Cardiac muscle cell (in vitro differentiated cells and primary cell): ENCODE measurements at regions not wholly inside any gene's neighbourhood (a gene's known extent, or its start where the extent isn't known, plus 50 kb on each side); places are given as distances from the start of the nearest gene placed in this dataset.

Experiments used
- DNase-seq, 2 donors: peaks; one replicate each; pipeline versions ENCODE4 v3.0.0 to v3.0.0-alpha.2; 2010 to 2017; ENCODE audit warnings: low read depth in 1 of 2, low spot score in 1 of 2
- H3K27ac ChIP-seq: fragments of 200-600 bp; sonication (generic); 2 replicates; pipeline ENCODE4 v1.5.1; 2016
- H3K27me3 ChIP-seq: fragments of 200-600 bp; sonication (generic); 2 replicates; pipeline ENCODE4 v1.6.0; 2016; ENCODE audit warnings: control low read depth
- H3K36me3 ChIP-seq: fragments of 200-600 bp; sonication (generic); 2 replicates; pipeline ENCODE4 v1.5.1; 2016; ENCODE audit warnings: control low read depth
- H3K4me1 ChIP-seq: fragments of 200-600 bp; sonication (generic); 2 replicates; pipeline ENCODE4 v1.8.1; 2017; ENCODE audit warnings: low read depth, mild to moderate bottlenecking, mixed run types
- H3K4me3 ChIP-seq: fragments of 200-600 bp; sonication (generic); 2 replicates; pipeline ENCODE4 v1.5.1; 2016; ENCODE audit warnings: mild to moderate bottlenecking
- H3K9me3 ChIP-seq: fragments of 200-600 bp; sonication (generic); 2 replicates; pipeline ENCODE4 v1.5.1; 2017; ENCODE audit warnings: low read depth, mild to moderate bottlenecking, control low read depth
- CTCF ChIP-seq: IDR thresholded peaks from 2 replicates; pipeline ENCODE4 v1.5.1; 2012; ENCODE audit warnings: low read depth, mild to moderate bottlenecking, low read length

GRCh38 chr18:24660956-24661355 lies 200.5 kb downstream of the HRH4 start:
- peaks cover 17% of the 10 kb centered on the region for H3K4me1 ChIP-seq
- no peaks in the 10 kb centered on the region for H3K9me3 ChIP-seq
- H3K36me3 ChIP-seq = no peaks in the 10 kb centered on the region
- TF ChIP-seq CTCF = no peak
- no peak overlapping the region for H3K4me3 ChIP-seq
- DNase-seq = no peak
- no peak overlapping the region for H3K27ac ChIP-seq
- H3K27me3 ChIP-seq = no peaks in the 10 kb centered on the region

GRCh38 chr18:24662412-24662821 lies 202.0 kb downstream of the HRH4 start:
- Histone ChIP-seq H3K36me3 (no peaks in the 10 kb centered on the region), H3K9me3 (no peaks in the 10 kb centered on the region), H3K4me3 (no peak overlapping the region), H3K27ac (peak overlapping the region; percentile 59), H3K4me1 (peaks cover 17% of the 10 kb centered on the region), H3K27me3 (no peaks in the 10 kb centered on the region)
- peak in 1 of 2 donors; percentile 20 for DNase-seq
- no peak for TF ChIP-seq CTCF

- Histone ChIP-seq H3K4me1 (peaks cover 17% of the 10 kb centered on the region), H3K27ac (peak overlapping the region; percentile 59), H3K27me3 (no peaks in the 10 kb centered on the region), H3K36me3 (no peaks in the 10 kb centered on the region), H3K9me3 (no peaks in the 10 kb centered on the region), H3K4me3 (no peak overlapping the region)
- no peak for TF ChIP-seq CTCF
- DNase-seq = peak in 1 of 2 donors; percentile 67
These were observed 202.6 kb downstream of the HRH4 start for GRCh38 chr18:24663026-24663425.

DNA sequence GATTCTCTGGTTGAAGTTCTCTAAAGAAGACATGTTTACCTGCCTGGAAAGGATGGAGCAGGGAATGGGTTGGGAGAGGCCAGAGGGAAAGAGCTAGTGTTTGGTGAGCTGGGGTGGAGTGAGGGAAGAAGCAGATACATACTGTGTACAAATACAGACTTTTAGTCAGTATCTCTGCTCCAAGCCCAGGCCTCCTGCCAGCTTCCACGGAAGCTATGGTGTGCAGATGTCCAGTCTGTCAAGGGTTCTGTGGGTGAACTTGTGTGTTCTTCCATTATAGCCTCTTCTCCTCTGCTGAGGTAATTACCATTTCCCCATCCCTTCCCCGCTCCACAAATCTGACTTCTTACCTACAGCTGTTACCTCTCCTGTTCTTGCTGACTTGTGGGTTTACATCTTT lies 208.6 kb downstream of the HRH4 start:
- DNase-seq = no peak
- no peaks in the 10 kb centered on the region for H3K36me3 ChIP-seq
- no peaks in the 10 kb centered on the region for H3K9me3 ChIP-seq
- TF ChIP-seq CTCF = no peak
- no peak overlapping the region for H3K27ac ChIP-seq
- no peak overlapping the region for H3K4me3 ChIP-seq
- no peaks in the 10 kb centered on the region for H3K27me3 ChIP-seq
- no peaks in the 10 kb centered on the region for H3K4me1 ChIP-seq

DNA sequence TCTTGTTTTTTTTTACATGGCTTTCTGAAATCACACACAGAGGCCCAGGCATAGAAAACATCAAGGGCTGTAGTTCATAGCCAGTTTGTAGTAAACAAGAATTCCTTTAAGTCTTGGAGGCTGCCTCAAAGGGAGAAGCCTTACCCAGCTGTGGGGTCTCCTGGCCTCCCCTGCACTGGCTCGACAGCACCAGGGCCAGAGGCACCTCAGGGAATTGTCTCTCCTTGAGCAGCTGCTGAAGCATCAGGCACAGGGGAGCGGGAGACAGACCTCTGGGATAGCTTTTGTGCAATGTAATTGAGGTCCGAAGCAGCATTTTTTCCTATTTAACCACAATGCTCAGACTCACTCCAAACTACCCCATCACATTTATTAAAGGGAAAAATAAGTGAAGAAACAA lies 209.1 kb downstream of the HRH4 start:
- Histone ChIP-seq H3K4me1 (no peaks in the 10 kb centered on the region), H3K4me3 (no peak overlapping the region), H3K27me3 (no peaks in the 10 kb centered on the region), H3K27ac (no peak overlapping the region), H3K9me3 (no peaks in the 10 kb centered on the region), H3K36me3 (no peaks in the 10 kb centered on the region)
- no peak for DNase-seq
- TF ChIP-seq CTCF = no peak
